HUES48 (cell line): ENCODE measurements at regions not wholly inside any gene's neighbourhood (a gene's known extent, or its start where the extent isn't known, plus 50 kb on each side); places are given as distances from the start of the nearest gene placed in this dataset.

Experiments used
- H3K27ac ChIP-seq: one replicate; pipeline ENCODE4 v1.7.0; 2013; ENCODE audit warnings: low read depth, low read length, inconsistent platforms
- H3K27me3 ChIP-seq: 2 replicates; pipeline ENCODE4 v1.6.1; 2013; ENCODE audit warnings: mild to moderate bottlenecking, low read length; ENCODE audit not compliant: control insufficient read depth, insufficient read depth
- H3K36me3 ChIP-seq: 2 replicates; pipeline ENCODE4 v1.6.1; 2013; ENCODE audit warnings: low read length; ENCODE audit not compliant: control insufficient read depth, insufficient read depth
- H3K4me1 ChIP-seq: 2 replicates; pipeline ENCODE4 v1.6.1; 2013; ENCODE audit warnings: mild to moderate bottlenecking, low read length; ENCODE audit not compliant: control insufficient read depth, insufficient read depth
- H3K4me3 ChIP-seq: 2 replicates; pipeline ENCODE4 v1.5.1; 2013; ENCODE audit warnings: mild to moderate bottlenecking, low read depth, low read length
- H3K9ac ChIP-seq: 2 replicates; pipeline ENCODE4 v1.6.1; 2013; ENCODE audit warnings: mild to moderate bottlenecking, low read depth, low read length, moderate library complexity
- H3K9me3 ChIP-seq: 2 replicates; pipeline ENCODE4 v1.6.1; 2013; ENCODE audit warnings: low read length; ENCODE audit not compliant: control insufficient read depth, insufficient read depth

GRCh38 chr20:63114006-63114692 is 101.8 kb downstream of the YTHDF1 start:
- H3K4me3 ChIP-seq: no peak overlapping the region
- peaks cover 9% of the 10 kb centered on the region for H3K27me3 ChIP-seq
- H3K4me1 ChIP-seq: no peaks in the 10 kb centered on the region
- no peaks in the 10 kb centered on the region for H3K9me3 ChIP-seq
- no peak overlapping the region for H3K27ac ChIP-seq
- no peaks in the 10 kb centered on the region for H3K36me3 ChIP-seq
- no peak overlapping the region for H3K9ac ChIP-seq

- peaks cover 9% of the 10 kb centered on the region for H3K27me3 ChIP-seq
- no peaks in the 10 kb centered on the region for H3K36me3 ChIP-seq
- no peak overlapping the region for H3K9ac ChIP-seq
- H3K4me3 ChIP-seq: no peak overlapping the region
- no peaks in the 10 kb centered on the region for H3K9me3 ChIP-seq
- no peak overlapping the region for H3K27ac ChIP-seq
- H3K4me1 ChIP-seq: no peaks in the 10 kb centered on the region
Observed at GRCh38 chr20:63112491-63113219, 103.3 kb downstream of the YTHDF1 start.

GRCh38 chr20:63108247-63108646 is 101.5 kb upstream of the BHLHE23 start:
- H3K4me1 ChIP-seq: no peaks in the 10 kb centered on the region
- no peak overlapping the region for H3K9ac ChIP-seq
- no peak overlapping the region for H3K4me3 ChIP-seq
- no peaks in the 10 kb centered on the region for H3K9me3 ChIP-seq
- peaks cover 3% of the 10 kb centered on the region; the same call in 1 of the 2 replicates for H3K27me3 ChIP-seq
- H3K27ac ChIP-seq: no peak overlapping the region
- no peaks in the 10 kb centered on the region for H3K36me3 ChIP-seq

GRCh38 chr20:63107449-63108200 is 100.9 kb upstream of the BHLHE23 start:
- Histone ChIP-seq H3K4me1 (no peaks in the 10 kb centered on the region), H3K27me3 (peaks cover 8% of the 10 kb centered on the region), H3K36me3 (no peaks in the 10 kb centered on the region), H3K9ac (no peak overlapping the region), H3K27ac (no peak overlapping the region), H3K4me3 (no peak overlapping the region), H3K9me3 (no peaks in the 10 kb centered on the region)

- Histone ChIP-seq H3K9ac (no peak overlapping the region), H3K36me3 (no peaks in the 10 kb centered on the region), H3K27ac (no peak overlapping the region), H3K4me1 (no peaks in the 10 kb centered on the region), H3K4me3 (no peak overlapping the region), H3K9me3 (no peaks in the 10 kb centered on the region), H3K27me3 (peaks cover 15% of the 10 kb centered on the region)
Observed at GRCh38 chr20:63106765-63107448, 100.1 kb upstream of the BHLHE23 start.

GRCh38 chr20:63106108-63106764 is 99.5 kb upstream of the BHLHE23 start:
- H3K9me3 ChIP-seq: no peaks in the 10 kb centered on the region
- no peaks in the 10 kb centered on the region for H3K4me1 ChIP-seq
- peaks cover 22% of the 10 kb centered on the region for H3K27me3 ChIP-seq
- H3K9ac ChIP-seq: no peak overlapping the region
- H3K27ac ChIP-seq: no peak overlapping the region
- no peak overlapping the region for H3K4me3 ChIP-seq
- no peaks in the 10 kb centered on the region for H3K36me3 ChIP-seq

GRCh38 chr20:63105211-63106107 is 98.7 kb upstream of the BHLHE23 start:
- H3K9me3 ChIP-seq: no peaks in the 10 kb centered on the region
- no peak overlapping the region for H3K4me3 ChIP-seq
- no peaks in the 10 kb centered on the region for H3K36me3 ChIP-seq
- H3K9ac ChIP-seq: no peak overlapping the region
- H3K4me1 ChIP-seq: 0 out of 2 replicates have a peak, but pooled peaks cover 2% of the 10 kb centered on the region
- no peak overlapping the region for H3K27ac ChIP-seq
- peaks cover 30% of the 10 kb centered on the region for H3K27me3 ChIP-seq

- Histone ChIP-seq H3K9ac (no peak overlapping the region), H3K27me3 (peaks cover 38% of the 10 kb centered on the region), H3K9me3 (no peaks in the 10 kb centered on the region), H3K36me3 (no peaks in the 10 kb centered on the region), H3K27ac (no peak overlapping the region), H3K4me3 (no peak overlapping the region), H3K4me1 (0 out of 2 replicates have a peak, but pooled peaks cover 3% of the 10 kb centered on the region)
Observed at GRCh38 chr20:63104312-63105181, 97.8 kb upstream of the BHLHE23 start.
